ENCODE measurements at regions not wholly inside any gene's neighbourhood (a gene's known extent, or its start where the extent isn't known, plus 50 kb on each side); places are given as distances from the start of the nearest gene placed in this dataset.

GRCh38 chr5:173670791-173671120, 54.3 kb upstream of the BOD1 start:
- in situ Hi-C loops (cut with MboI; ENCODE audit: low pct_ligation_motif_present in 1 of 4, low pct_unique_long_range_greater_than_20kb in 1 of 4, low sequenced_read_pairs in 3 of 4) (no loop called here), intact Hi-C loops (cut with DNase I; ENCODE audit: low total_unique reads) (loop anchor here (5.0 kb wide), 1 partner anchor 177 kb away; no protein-coding TSS in a partner anchor)
- TF ChIP-seq POLR2A (IDR thresholded peaks at IDR 0.05) (no peak), CTCF (IDR thresholded peaks at IDR 0.05) (no peak), POLR2AphosphoS5 (IDR thresholded peaks at IDR 0.05) (no peak), EP300 (IDR thresholded peaks at IDR 0.05; ENCODE audit: low read depth) (no peak)
- Histone ChIP-seq H3K27ac (no peak overlapping the region), H3K27me3 (no peaks in the 10 kb centered on the region), H3K9me3 (no peaks in the 10 kb centered on the region), H3K4me1 (no peaks in the 10 kb centered on the region), H3K36me3 (no peaks in the 10 kb centered on the region), H3K4me3 (no peak overlapping the region)
- 30 to 51% methylated on average over 4 to 12 of the region's 12 CpGs for WGBS, 2 donors (ENCODE audit: low coverage in 1 of 2)
- no peak for DNase-seq

GRCh38 chr5:173671121-173671949, 54.9 kb upstream of the BOD1 start:
- H3K36me3 ChIP-seq = no peaks in the 10 kb centered on the region
- peak; percentile 18 for DNase-seq
- WGBS, 2 donors (ENCODE audit: low coverage in 1 of 2) = 84 to 93% methylated on average over 10 to 16 of the region's 16 CpGs
- in situ Hi-C loops (cut with MboI; ENCODE audit: low pct_ligation_motif_present in 1 of 4, low pct_unique_long_range_greater_than_20kb in 1 of 4, low sequenced_read_pairs in 3 of 4) = no loop called here
- no peaks in the 10 kb centered on the region for H3K4me1 ChIP-seq
- intact Hi-C loops (cut with DNase I; ENCODE audit: low total_unique reads) = loop anchor here (5.0 kb wide), 1 partner anchor 176 kb away; no protein-coding TSS in a partner anchor
- TF ChIP-seq CTCF (IDR thresholded peaks at IDR 0.05) = no peak
- no peak for TF ChIP-seq POLR2AphosphoS5 (IDR thresholded peaks at IDR 0.05)
- TF ChIP-seq POLR2A (IDR thresholded peaks at IDR 0.05) = no peak
- no peak for TF ChIP-seq EP300 (IDR thresholded peaks at IDR 0.05; ENCODE audit: low read depth)
- no peaks in the 10 kb centered on the region for H3K27me3 ChIP-seq
- H3K4me3 ChIP-seq = no peak overlapping the region
- no peak overlapping the region for H3K27ac ChIP-seq
- no peaks in the 10 kb centered on the region for H3K9me3 ChIP-seq

DNA sequence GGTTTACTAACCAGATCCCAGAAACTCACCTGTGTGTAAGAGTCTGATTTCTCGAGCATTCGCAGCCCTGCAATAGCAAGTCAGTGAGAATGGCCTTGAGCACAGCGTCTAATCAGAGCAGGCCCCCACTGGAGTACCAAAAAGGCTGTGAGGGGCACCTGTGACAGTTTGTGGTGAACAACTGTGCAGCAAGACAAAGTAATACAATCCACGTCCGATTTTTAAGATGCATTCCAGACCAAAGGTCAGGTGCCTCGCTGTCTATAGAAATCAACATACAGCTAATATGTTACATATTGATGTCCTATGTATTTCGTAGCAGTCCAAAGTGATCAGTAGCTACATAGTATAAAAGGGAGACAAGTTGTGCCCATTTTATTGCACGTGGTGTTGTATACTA, 55.7 kb upstream of the BOD1 start:
- no peak for DNase-seq
- no peaks in the 10 kb centered on the region for H3K36me3 ChIP-seq
- no peak overlapping the region for H3K27ac ChIP-seq
- WGBS, 2 donors (ENCODE audit: low coverage in 1 of 2) = 58 to 62% methylated on average over 2 to 8 of the region's 8 CpGs
- intact Hi-C loops (cut with DNase I; ENCODE audit: low total_unique reads) (loop anchor here (5.0 kb wide), 1 partner anchor 175 kb away; no protein-coding TSS in a partner anchor), in situ Hi-C loops (cut with MboI; ENCODE audit: low pct_ligation_motif_present in 1 of 4, low pct_unique_long_range_greater_than_20kb in 1 of 4, low sequenced_read_pairs in 3 of 4) (no loop called here)
- TF ChIP-seq POLR2A (IDR thresholded peaks at IDR 0.05) (no peak), CTCF (IDR thresholded peaks at IDR 0.05) (no peak)
- no peak overlapping the region for H3K4me3 ChIP-seq
- H3K4me1 ChIP-seq = no peaks in the 10 kb centered on the region
- H3K9me3 ChIP-seq = no peaks in the 10 kb centered on the region
- no peaks in the 10 kb centered on the region for H3K27me3 ChIP-seq

- in situ Hi-C loops (cut with MboI; ENCODE audit: low pct_ligation_motif_present in 1 of 4, low pct_unique_long_range_greater_than_20kb in 1 of 4, low sequenced_read_pairs in 3 of 4) = no loop called here
- no peak overlapping the region for H3K4me3 ChIP-seq
- 84% methylated on average over 11 of the region's 11 CpGs; no CpG with 5 or more reads in 1 of the 2 donors for WGBS, 2 donors (ENCODE audit: low coverage in 1 of 2)
Observed at GRCh38 chr5:173672891-173673290, 56.4 kb upstream of the BOD1 start.

More at GRCh38 chr5:173672891-173673290, 56.4 kb upstream of the BOD1 start:
- intact Hi-C loops (cut with DNase I; ENCODE audit: low total_unique reads) = loop anchor here (5.0 kb wide), 1 partner anchor 174 kb away; no protein-coding TSS in a partner anchor
- Histone ChIP-seq H3K36me3 (no peaks in the 10 kb centered on the region), H3K4me1 (no peaks in the 10 kb centered on the region), H3K27ac (no peak overlapping the region), H3K27me3 (no peaks in the 10 kb centered on the region), H3K9me3 (no peaks in the 10 kb centered on the region)
- DNase-seq = no peak
- no peak for TF ChIP-seq EP300 (IDR thresholded peaks at IDR 0.05; ENCODE audit: low read depth)
- TF ChIP-seq POLR2A (IDR thresholded peaks at IDR 0.05) = no peak
- no peak for TF ChIP-seq POLR2AphosphoS5 (IDR thresholded peaks at IDR 0.05)
- TF ChIP-seq CTCF (IDR thresholded peaks at IDR 0.05) = no peak

All from transverse colon (tissue), 4 donors.